COLO829 (cell line): ENCODE measurements at regions not wholly inside any gene's neighbourhood (a gene's known extent, or its start where the extent isn't known, plus 50 kb on each side); places are given as distances from the start of the nearest gene placed in this dataset.
"Not testable (repeated sequence)": the region's sequence is repeated elsewhere in the genome, so short reads cannot be mapped to it uniquely, and the experiment has no call there.

Experiments
- DNase-seq: peaks from one replicate; pipeline ENCODE4 v3.0.0; 2012; ENCODE audit warnings: low spot score

- peak; percentile 64 for DNase-seq
These were observed 53.5 kb downstream of the TEX51 start for GRCh38 chr2:126952216-126952615.

GRCh38 chr2:126953483-126953882 lies 54.8 kb downstream of the TEX51 start:
- DNase-seq: no peak

- DNase-seq: no peak
These were observed 56.1 kb downstream of the TEX51 start for GRCh38 chr2:126954831-126955230.

- not testable (repeated sequence) for DNase-seq
These were observed 58.1 kb downstream of the TEX51 start for GRCh38 chr2:126956773-126957172.

GRCh38 chr2:126963390-126963789 lies 64.7 kb downstream of the TEX51 start:
- no peak for DNase-seq

GRCh38 chr2:126966601-126967000 lies 67.9 kb downstream of the TEX51 start:
- no peak for DNase-seq

- DNase-seq: no peak
These were observed 71.9 kb downstream of the TEX51 start for GRCh38 chr2:126970583-126970982.

DNA sequence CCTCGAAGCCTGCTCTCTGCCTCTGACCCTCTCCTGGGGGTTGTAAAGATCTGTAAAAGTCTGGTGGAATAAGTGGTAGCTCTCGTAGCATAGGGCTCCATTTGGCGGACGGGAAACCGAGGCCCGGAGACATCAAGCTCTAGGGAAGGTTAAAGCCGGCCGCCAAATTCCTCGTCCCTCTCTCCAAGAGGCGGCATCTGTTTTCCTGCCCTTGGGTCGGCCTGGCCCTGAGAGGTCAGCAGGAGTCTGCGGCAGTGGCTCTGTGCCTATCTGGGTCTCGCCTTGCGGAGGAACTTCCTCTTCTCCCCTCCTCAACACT lies 72.4 kb downstream of the TEX51 start:
- DNase-seq: no peak

DNA sequence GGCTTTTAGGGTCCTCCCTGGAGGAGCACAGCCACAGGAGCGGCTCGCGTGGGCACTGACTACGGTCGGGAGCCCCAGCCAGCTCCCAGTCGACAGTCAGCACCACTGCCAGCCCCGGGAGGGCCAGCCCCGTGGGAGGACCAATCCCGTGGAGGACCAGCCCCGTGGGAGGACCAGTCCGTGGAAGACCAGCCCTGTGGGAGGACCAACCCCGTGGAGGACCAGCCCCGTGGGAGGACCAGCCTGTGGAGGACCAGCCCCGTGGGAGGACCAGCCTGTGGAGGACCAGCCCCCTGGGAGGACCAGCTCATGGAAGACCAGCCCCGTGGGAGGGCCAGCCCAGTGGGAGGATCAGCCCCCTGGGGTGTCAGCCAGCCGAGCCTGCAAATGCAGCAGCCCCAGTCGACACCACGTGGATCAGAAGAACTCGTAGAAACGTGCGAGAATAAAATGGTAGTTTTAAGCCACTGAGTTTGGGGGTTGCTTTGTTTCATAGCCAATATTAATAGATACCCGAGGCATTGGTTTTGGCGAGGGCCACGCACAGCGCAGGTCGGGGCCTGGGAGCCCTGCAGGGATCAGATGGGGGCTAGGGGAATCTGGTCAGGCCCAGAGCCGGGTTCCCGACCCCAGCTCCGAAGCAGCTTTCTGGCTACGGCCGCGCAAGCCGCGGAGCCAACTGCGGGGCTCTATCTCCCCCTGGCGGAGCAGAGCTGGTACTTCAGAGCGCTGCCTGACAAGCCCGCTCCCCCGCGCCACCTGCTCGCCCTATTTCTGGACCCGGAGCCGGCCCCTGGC lies 73.0 kb downstream of the TEX51 start:
- DNase-seq: peak; percentile 48

DNA sequence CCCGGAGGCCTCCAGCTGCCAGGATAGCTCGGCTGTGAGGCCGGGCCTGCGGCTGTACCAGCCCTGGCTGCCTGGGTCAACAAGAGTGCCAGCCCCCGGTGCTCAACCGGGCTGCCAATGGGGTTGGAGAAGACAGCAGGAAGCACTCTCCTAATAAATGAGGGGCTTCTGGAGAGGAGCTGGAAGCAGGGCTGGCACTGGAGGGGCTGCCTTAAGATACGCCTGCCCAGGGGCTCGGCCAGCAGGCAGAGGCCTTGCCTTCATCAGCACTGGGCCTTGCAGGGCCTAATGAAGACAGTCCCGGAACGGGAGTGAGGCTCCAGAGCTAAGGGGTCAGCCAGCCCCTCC lies 73.6 kb downstream of the TEX51 start:
- DNase-seq: no peak

DNA sequence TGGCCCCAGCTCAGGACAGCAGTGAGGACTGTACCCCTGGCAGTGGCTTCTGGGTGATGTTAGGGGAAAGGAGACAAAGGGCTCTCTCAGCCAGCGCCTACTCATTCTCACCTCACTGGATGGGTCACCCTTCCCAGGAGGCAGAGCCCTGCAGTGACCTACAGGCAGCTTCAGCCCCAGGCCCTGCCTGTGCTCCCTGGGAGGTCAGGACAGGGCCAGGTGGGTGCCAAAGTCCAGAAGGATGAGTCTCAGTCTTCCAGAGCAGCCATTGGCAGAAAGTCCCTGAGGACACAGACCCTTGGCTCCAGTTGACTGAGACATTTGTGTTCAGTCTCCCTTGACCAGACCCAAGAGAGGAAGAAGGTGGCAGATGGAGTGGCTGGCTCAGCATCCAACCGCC lies 75.1 kb downstream of the TEX51 start:
- DNase-seq: no peak

DNA sequence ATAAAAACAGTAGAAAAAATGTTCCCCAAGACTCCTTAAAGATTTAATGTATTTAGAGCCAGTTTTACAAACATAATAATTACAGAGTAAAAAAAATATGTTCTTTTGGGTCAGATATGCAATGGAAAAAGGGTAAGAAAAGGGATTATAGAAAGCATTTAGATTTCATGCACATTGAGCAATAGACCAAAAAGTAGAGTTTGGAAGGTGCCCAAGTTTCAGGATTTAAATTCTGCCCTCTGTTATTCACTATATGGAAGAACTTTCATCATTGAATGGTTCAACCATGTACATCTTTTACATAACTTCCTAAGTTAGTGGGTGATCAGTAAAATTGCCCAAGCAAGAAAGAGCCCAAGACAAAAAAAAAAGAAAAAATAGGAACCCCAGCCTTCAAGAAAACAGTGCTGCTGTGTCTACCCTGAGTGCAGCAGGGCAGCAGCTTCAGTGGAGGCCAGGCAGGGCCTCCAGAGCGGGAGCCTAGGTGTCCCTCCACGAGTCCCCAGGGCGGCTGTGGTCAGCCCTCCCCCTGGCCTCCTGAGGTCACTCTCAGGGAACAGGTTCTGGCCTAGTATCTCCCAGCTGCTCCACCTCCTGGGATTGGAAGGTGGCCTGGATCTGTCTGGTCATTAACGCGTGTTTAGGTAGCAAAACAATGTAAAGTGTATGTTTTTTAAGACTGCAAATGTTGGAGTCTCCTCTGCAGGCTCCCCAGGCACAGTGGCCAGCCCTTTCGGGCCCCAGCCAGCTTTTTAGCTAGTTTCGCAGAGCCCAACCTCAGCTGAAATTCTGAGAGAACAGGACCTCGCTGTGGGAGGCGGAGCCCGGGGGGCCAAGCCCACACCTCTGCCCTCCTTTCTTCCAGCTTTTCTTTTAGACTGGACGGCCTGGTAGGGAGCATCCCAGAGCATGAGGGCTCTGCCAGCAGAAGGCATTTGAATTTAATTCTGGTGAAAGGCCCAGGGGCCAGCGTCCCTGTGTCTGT lies 77.3 kb downstream of the TEX51 start:
- no peak for DNase-seq

DNA sequence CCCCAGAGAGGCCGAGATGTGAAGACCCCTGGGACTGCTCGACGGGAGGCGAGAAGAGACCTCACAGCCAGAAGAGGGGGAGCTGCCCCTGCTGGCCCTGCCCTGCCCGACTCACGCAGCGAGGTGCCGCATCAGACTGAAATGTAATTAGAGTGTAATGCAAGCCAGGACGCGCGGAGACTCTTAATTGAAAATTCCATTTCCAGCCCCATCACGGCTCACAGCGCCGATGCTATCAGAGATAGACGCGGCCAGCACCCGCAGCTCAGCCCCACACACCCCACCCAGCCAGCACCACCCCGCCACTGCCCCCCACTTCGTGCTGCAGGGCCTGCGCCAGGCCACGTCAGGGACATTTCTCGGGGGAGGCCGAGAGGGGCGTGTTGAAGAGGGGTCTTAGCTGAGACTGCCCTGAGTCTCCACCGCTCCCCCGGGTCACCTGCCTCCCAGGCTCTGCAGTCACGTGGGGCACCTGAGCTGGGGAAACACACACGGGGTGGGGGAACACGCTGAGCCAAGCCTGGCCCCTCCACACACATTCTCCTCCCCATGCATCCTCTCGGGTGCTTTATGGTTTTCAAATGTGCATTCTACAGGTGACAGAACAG lies 78.1 kb downstream of the TEX51 start:
- DNase-seq: no peak

DNA sequence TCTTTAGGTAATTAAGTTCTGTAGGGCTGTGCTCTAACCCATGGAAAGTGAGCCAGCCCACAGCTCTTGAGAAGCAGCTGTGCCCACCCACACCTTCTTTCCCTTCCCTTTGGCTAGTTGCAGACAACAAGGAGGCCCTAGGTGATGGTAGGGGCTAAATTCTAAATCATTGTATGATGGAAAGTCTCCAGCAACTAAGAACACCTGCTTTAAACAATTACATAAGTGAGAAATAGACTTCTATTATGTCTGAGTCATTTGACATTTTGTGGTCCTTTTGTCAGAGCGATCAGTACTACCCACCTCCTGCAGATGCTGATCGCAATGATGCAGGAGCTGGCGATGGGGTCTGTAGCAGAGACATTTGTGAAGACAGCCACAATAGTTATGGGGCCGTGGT lies 79.6 kb downstream of the TEX51 start:
- no peak for DNase-seq

DNA sequence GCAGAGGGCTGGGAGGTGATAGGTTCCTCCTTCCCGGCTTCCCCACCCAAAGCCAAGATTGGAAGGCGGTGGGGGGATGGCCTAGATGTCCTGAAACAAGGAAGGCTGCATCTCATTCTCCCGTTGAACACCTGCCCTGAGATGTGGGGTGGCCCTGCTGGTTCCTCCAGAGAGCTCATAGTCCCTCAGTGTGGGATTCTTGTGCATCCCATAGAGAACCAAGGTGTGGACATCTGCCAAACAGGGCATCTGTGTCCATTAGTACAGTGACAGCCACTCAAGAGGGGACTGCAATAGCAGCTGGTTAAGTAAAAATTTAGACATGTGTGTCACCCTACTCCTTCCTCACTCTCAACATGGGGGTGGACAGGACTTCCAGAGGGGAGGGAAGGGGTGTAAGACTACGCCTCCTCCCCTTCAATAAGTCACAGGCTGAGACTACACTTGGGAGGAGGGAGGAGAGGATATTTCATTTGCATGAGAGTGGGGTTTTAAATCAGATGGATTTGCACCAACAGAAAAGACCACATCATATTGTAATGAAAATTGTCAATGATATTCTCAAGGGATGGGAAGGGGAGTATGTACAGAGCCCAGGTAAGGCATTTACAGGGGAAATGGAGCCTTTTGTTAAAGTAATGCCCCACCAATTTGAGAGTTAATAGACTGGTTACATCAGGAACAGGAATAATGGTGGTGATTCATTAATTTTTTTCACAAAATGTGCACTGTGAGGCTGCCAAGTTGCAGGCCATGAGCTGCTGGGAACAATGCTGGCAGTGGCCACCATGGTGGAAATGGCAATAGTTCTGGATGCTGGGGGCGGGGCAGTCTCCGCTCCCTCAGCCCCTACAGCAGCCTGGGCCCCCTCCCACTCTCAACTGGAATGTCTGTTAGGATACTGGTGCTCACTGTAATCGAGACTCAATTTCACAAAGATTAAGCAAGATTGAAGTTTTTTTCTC lies 80.6 kb downstream of the TEX51 start:
- DNase-seq: no peak

GRCh38 chr2:126981476-126981875 lies 82.8 kb downstream of the TEX51 start:
- DNase-seq: no peak

DNA sequence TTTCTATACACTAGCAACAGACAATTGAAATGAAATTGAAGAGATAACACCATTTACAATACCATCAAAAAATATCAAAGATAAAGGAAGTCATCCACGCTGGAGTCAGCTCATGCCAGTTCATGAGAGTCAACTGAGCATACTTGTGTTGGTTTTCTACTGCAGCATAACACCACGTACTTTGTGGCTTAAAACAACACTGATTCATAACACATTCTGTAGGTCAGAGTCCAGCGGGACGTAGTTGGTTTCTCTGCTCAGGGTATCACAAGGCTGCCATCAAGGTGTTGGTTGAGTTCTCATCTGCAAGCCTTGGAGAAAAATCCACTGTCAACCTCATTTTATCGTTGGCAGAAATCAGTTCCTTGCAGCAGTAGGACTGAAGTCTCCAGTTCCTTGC lies 84.2 kb downstream of the TEX51 start:
- no peak for DNase-seq

DNA sequence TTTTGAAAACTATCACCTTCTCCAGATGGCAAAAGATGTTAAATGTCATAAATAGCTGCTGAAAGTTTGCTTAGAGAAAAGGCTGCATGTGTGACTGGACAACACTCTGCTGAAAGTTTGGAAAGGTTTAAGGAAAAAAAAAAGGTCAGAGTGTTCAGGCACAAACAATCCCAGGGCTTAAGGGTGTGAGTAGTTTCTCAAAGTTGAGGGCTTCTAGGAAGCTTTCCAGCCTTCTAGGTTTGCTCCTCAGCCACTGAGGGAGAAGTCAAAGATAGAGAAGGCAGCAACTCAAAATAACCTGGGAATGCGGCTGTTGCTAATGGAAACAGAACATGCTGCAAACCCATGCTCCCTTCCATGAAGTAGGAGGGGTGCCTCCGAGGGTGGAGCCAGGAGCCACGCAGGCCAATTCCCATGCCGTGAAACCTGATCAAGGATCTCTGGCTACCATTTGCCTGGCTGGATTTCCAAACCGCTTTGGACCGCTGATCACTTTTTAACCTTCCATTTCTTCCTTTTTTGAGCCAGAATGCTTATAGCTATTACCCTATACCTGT lies 88.0 kb downstream of the TEX51 start:
- DNase-seq: no peak

GRCh38 chr2:126988482-126988881 lies 89.8 kb downstream of the TEX51 start:
- DNase-seq: no peak

DNA sequence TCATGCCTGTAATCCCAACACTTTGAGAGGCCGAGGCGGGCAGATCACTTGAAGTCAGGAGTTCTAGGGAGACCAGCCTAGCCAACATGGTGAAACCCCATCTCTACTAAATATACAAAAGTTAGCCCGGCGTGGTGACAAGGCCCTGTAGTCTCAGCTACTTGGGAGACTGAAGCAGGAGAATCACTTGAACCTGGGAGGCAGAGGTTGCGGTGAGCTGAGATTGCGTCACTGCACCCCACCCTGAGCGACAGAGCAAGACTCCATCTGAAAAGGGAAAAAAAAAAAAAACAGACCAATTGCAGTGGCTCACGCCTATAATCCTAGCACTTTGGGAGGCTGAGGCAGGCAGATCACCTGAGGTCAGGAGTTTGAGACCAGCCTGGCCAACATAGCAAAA lies 90.4 kb downstream of the TEX51 start:
- not testable (repeated sequence) for DNase-seq

GRCh38 chr2:126990200-126990599 lies 91.5 kb downstream of the TEX51 start:
- DNase-seq: no peak
